GM23338 (cell line): ENCODE measurements at regions not wholly inside any gene's neighbourhood (a gene's known extent, or its start where the extent isn't known, plus 50 kb on each side); places are given as distances from the start of the nearest gene placed in this dataset.

ENCODE experiments used
- CREB1 ChIP-seq: fragments of 250-450 bp; sonication (Bioruptor Pico); IDR thresholded peaks from 2 replicates; pipeline ENCODE4 v1.5.0; 2020; ENCODE audit warnings: low read depth, mild to moderate bottlenecking, moderate library complexity
- CTCF ChIP-seq, 2 experiments: fragments of 200-600 bp in 1 of 2; sonication (generic) in 1 of 2; conservative IDR thresholded peaks; 2 replicates each; pipeline versions ENCODE4 v1.5.1 to v1.6.1; 2016 to 2017; ENCODE audit warnings: antibody characterized with exemption in 2 of 2, low read depth in 2 of 2, mild to moderate bottlenecking in 2 of 2, moderate library complexity in 1 of 2
- ETS1 ChIP-seq: IDR thresholded peaks from 2 replicates; pipeline ENCODE4 v1.6.1; 2016; ENCODE audit warnings: antibody characterized with exemption
- EZH2 ChIP-seq: fragments of 200-600 bp; sonication (generic); IDR thresholded peaks from one replicate; pipeline ENCODE4 v1.8.0; 2017; ENCODE audit warnings: antibody characterized with exemption, mild to moderate bottlenecking, low read depth; ENCODE audit not compliant: unreplicated experiment
- EZH2phosphoT487 ChIP-seq: fragments of 200-600 bp; sonication (generic); IDR thresholded peaks from one replicate; pipeline ENCODE4 v1.8.1; 2018; ENCODE audit warnings: antibody characterized with exemption; ENCODE audit not compliant: unreplicated experiment
- JUNB ChIP-seq: IDR thresholded peaks from one replicate; pipeline ENCODE4 v1.6.1; 2016; ENCODE audit warnings: antibody characterized with exemption; ENCODE audit not compliant: unreplicated experiment
- NANOG ChIP-seq: IDR thresholded peaks from 2 replicates; pipeline ENCODE4 v1.6.1; 2016; ENCODE audit warnings: antibody characterized with exemption, borderline replicate concordance
- POLR2AphosphoS5 ChIP-seq: IDR thresholded peaks from 2 replicates; pipeline ENCODE4 v1.6.1; 2016; ENCODE audit warnings: antibody characterized with exemption, low read depth
- REST ChIP-seq: IDR thresholded peaks from one replicate; pipeline ENCODE4 v1.6.1; 2018; ENCODE audit warnings: antibody characterized with exemption; ENCODE audit not compliant: unreplicated experiment
- STAT1 ChIP-seq: IDR thresholded peaks from one replicate; pipeline ENCODE4 v1.6.1; 2016; ENCODE audit warnings: antibody characterized with exemption; ENCODE audit not compliant: unreplicated experiment
- ZNF114 ChIP-seq: fragments of 250-450 bp; sonication (Bioruptor Pico); IDR thresholded peaks from 2 replicates; pipeline ENCODE4 v1.5.0; 2020; ENCODE audit warnings: mild to moderate bottlenecking, moderate library complexity
- ZNF331 ChIP-seq: fragments of 250-450 bp; sonication (Bioruptor Pico); IDR thresholded peaks from 2 replicates; pipeline ENCODE4 v1.5.0; 2020; ENCODE audit warnings: low read depth, mild to moderate bottlenecking, moderate library complexity

- TF ChIP-seq CREB1 (no peak), CTCF (conservative IDR thresholded peaks at IDR 0.05; ENCODE audit: low read depth in 2 of 2) (no peak), EZH2phosphoT487 (no peak), EZH2 (no peak), POLR2AphosphoS5 (no peak), REST (no peak), JUNB (no peak), ETS1 (no peak), ZNF331 (CRISPR knock-in tag) (no peak), NANOG (no peak), ZNF114 (CRISPR knock-in tag) (no peak), STAT1 (no peak)
These were observed 253.6 kb downstream of the CDH26 start for GRCh38 chr20:60211618-60212463.
